Stomach (tissue), 4 donors: ENCODE measurements at regions not wholly inside any gene's neighbourhood (a gene's known extent, or its start where the extent isn't known, plus 50 kb on each side); places are given as distances from the start of the nearest gene placed in this dataset.

Experiments
- EP300 ChIP-seq: sonication (generic); formaldehyde crosslinking; IDR thresholded peaks from one replicate; pipeline ENCODE4 v1.6.1; 2017; ENCODE audit warnings: antibody characterized with exemption
- POLR2A ChIP-seq, 4 donors: fragments of 450-650 bp; IDR thresholded peaks; one replicate each; pipeline ENCODE4 v1.6.1; 2016; ENCODE audit warnings: antibody characterized with exemption in 4 of 4, control low read depth in 2 of 4, mild to moderate bottlenecking in 1 of 4, moderate library complexity in 1 of 4
- TF ChIP-seq, protein P1 (sequence below), 7 experiments: fragments of 450-650 bp in 4 of 7; fragments of 200-600 bp in 3 of 7; sonication (generic) in 3 of 7; IDR thresholded peaks; one replicate each; pipeline ENCODE4 v1.5.1; 2016 to 2019; ENCODE audit warnings: antibody characterized with exemption in 7 of 7, control low read depth in 2 of 7, mild to moderate bottlenecking in 1 of 7

DNA sequence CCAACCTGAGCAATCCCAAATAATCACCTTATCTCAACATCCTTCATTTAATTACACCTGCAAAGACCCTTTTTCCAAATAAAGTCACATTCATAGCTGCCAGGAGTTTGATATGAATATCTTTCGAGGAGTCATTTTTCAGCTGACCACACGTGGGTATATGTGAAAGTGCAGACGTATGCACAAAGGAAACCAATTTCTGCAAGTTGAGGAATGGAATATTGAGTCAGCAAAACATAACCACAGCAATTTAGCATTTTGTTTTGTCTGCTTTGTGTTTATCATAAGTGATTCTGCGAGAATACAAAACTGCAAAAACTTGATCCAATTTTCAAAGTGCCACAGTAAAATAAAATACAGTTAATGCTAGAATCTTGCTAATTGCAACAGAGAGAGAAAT, 295.9 kb downstream of the SUCLA2 start:
- TF ChIP-seq, protein P1, sequence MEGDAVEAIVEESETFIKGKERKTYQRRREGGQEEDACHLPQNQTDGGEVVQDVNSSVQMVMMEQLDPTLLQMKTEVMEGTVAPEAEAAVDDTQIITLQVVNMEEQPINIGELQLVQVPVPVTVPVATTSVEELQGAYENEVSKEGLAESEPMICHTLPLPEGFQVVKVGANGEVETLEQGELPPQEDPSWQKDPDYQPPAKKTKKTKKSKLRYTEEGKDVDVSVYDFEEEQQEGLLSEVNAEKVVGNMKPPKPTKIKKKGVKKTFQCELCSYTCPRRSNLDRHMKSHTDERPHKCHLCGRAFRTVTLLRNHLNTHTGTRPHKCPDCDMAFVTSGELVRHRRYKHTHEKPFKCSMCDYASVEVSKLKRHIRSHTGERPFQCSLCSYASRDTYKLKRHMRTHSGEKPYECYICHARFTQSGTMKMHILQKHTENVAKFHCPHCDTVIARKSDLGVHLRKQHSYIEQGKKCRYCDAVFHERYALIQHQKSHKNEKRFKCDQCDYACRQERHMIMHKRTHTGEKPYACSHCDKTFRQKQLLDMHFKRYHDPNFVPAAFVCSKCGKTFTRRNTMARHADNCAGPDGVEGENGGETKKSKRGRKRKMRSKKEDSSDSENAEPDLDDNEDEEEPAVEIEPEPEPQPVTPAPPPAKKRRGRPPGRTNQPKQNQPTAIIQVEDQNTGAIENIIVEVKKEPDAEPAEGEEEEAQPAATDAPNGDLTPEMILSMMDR (IDR thresholded peaks at IDR 0.05): no peak
- TF ChIP-seq EP300: no peak
- TF ChIP-seq POLR2A (IDR thresholded peaks at IDR 0.05): no peak
